ENCODE measurements at regions not wholly inside any gene's neighbourhood (a gene's known extent, or its start where the extent isn't known, plus 50 kb on each side); places are given as distances from the start of the nearest gene placed in this dataset.

GRCh38 chr4:125393825-125394224, 79.1 kb downstream of the FAT4 start:
- no peak for TF ChIP-seq POLR2A (IDR thresholded peaks at IDR 0.05)
- no peak for TF ChIP-seq CTCF (IDR thresholded peaks at IDR 0.05)

All from lower leg skin (tissue), 3 donors.